Activated CD8-positive, alpha-beta memory T cell treated with anti-CD3 and anti-CD28 coated beads for 36 hours (primary cell): ENCODE measurements at regions not wholly inside any gene's neighbourhood (a gene's known extent, or its start where the extent isn't known, plus 50 kb on each side); places are given as distances from the start of the nearest gene placed in this dataset.
"Not testable (repeated sequence)": the region's sequence is repeated elsewhere in the genome, so short reads cannot be mapped to it uniquely, and the experiment has no call there.

Experiments used
- CTCF ChIA-PET: fragments of 350-600 bp; sonication (Branson Sonifier 250); formaldehyde crosslinking; loops from one replicate; lab custom pipeline; 2021; ENCODE audit warnings: antibody characterized with exemption; lab: Charles Lee
- POLR2A ChIA-PET: fragments of 350-600 bp; sonication (Branson Sonifier 250); formaldehyde crosslinking; loops from one replicate; lab custom pipeline; 2021; ENCODE audit warnings: antibody characterized with exemption; lab: Charles Lee

DNA sequence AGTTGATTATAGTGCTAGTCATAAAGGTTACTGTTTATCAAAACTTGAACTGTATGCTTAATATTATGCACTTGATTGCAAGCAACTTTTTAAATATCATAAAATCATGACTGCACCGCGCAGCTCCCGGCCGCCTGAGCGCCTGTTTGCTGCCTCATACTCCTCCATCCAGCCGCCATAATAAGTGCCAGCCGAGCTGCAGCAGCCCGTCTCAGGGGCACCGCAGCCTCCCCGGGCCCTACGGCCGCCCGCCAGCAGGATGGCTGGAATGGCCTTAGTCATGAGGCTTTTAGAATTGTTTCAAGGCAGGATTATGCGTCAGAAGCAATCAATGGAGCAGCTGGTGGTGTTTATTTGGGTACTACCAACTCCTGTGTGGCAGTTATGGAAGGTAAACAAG is 337.2 kb downstream of the PAX3 start:
- ChIA-PET CTCF (no interaction called here), POLR2A (interaction anchor here (0.7 kb wide), 1 partner anchor 11 kb away, joined by 3 read pairs; no protein-coding TSS in a partner anchor)

DNA sequence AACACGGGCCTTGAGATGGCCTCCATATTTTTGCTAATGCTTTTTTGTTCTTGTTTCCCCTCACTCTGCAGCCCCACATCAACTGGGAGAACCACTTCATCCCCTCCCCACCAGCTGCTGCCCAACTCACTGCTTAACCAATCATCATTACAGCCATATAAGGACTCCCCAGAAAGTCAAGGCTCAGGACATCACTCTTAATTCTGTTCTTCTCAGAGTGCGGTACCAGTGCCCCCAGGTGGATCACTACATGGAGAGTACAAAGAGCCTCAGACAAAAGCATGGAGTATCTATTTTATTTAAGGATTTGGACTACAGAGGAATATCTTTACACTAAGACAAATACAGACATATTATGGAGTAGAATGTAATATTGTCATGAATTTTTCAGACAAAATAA is 340.6 kb downstream of the PAX3 start:
- POLR2A ChIA-PET = no interaction called here
- CTCF ChIA-PET = no interaction called here

DNA sequence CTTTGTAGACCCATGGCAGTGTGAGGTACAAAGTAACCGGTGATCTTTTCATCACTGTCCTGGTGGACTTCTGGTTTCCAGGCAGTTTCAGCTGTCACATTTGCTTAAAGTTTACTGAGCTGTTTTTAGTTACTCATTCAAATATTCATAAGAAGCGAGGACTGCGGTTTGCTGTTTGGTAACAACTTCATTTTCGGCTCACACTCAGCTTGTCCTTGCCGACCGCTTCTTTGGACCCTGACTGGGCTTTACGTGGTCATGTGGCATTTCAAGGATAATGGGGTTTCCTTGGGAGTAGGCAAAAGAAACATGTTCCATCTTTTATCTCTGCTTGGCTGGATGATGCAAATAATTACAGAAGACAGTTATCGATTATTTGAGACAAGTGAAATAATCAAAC is 350.7 kb downstream of the PAX3 start:
- POLR2A ChIA-PET = no interaction called here
- CTCF ChIA-PET = no interaction called here

DNA sequence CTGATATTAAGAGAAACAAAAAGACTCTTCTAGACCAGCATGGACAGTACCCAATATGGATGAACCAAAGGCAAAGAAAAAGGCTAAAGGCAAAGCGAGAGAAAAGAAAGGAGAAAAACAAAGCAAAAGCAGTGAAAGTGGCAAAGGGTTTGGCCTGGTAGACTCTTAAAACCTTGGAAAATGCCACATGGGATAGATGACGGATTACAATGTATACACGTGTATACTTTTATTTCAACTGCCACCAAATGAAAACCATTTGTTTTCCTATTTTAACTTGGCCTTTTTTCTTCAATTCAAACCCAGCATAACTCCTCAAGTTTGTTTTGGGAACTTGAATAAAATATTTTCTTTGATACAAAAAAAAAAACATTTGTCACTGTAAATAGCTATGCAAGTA is 354.3 kb downstream of the PAX3 start:
- POLR2A ChIA-PET, CTCF ChIA-PET: not testable (repeated sequence)

DNA sequence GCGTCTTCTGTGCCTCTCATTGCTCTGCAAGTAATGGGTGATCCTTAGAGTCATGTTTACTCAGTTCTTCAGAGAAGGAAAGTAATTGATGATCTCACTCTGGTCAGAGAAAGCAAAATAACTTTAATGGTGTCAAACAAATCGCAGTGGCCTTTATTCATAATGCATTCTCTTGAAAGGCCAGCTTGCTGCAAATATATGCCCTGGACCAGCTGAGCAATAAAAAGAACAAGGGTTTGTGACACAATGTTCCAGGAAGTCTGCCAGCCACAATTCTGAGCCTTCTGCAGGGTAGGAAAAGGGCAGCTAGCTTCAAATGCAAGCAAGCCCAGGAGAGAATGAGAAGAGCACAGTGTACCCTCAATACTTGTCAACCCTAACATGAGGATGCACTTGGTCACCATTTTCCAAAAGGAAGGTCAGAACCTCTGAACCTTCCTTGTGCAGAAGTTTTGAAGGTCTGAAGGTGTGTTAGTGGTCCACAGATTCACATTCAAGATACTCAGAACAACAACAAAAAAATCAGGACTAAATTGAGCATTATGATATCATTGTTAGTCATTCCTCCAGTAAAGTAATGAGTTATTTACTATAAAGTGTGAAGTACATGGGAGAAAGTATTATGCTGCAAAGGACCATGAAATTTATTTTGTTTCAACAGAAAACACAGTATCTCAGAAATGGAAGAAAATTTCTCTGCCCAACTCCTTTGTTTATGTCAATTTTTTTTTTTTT is 355.6 kb downstream of the PAX3 start:
- POLR2A ChIA-PET = no interaction called here
- CTCF ChIA-PET = interaction anchor here (0.6 kb wide), 1 partner anchor 1256 kb away, joined by 4 read pairs; no protein-coding TSS in a partner anchor

DNA sequence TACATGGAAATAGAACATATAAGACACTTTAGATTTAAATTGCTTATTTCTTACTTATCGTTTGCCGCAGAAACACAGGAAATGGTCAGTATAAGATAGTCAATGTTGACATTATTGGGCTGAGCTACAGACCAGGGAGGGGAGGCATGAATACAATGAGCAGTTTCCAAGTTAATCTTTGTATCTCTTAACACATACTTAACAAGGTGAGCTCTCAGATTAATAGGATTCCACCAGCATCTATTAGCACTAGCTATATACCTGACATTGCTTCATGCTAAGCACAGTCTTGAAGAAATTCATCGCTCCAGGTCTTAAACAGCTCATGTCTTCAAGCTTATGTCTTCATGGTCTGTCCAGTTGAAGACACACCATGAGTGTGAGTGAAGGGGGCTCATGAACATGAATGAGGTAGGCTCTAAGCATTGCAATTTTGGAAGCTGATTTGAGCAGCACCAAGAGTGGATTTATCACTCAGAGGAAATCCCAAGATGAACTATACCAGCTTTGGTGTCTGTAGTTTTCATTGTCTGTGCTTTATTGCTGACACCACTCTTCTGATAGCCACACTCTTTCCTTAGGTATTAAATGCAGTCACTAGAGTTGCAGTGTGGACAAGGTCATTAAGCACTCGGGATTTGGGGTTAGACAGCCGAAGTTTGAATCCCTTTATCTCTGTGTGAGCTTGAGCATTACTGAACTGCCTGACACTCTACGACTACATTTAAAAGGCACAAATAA is 359.3 kb upstream of the EPHA4 start:
- ChIA-PET CTCF (no interaction called here), POLR2A (no interaction called here)

DNA sequence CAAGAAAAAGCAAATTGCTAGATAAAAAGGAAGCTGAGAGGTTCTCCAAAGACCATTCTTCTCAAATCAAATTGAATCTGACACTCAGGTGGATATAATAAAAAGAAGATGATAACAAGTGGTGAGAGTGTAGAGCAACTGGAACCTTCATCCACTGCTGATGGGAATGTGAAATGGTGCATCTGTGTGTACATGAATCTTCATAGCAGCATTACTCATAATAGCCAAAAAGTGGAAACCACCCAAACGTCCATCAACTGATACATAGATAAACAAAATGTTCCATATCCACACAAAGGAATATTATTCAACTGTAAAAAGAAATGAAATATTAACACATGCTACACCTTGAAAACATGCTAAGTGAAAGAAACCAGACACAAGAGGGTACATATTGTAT is 357.2 kb upstream of the EPHA4 start:
- POLR2A ChIA-PET = no interaction called here
- CTCF ChIA-PET = no interaction called here

DNA sequence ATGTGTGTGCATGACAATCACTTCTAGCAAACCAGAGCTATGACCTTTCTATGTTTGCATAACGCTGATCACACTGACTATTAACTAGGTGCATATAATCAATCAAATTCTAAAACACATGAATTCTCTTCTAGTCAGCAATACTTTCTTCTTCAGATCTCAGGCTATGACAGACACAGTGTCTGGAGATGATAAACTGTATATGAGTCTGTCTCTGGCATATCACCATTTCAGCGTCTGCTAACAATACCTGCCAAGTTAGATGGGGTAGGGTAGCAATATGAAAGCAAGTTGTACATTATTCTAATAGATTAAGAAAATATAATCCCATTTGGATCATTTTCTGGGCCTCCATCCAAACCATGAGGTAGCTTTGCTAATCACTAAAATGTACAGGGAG is 354.2 kb upstream of the EPHA4 start:
- ChIA-PET CTCF (no interaction called here), POLR2A (no interaction called here)

DNA sequence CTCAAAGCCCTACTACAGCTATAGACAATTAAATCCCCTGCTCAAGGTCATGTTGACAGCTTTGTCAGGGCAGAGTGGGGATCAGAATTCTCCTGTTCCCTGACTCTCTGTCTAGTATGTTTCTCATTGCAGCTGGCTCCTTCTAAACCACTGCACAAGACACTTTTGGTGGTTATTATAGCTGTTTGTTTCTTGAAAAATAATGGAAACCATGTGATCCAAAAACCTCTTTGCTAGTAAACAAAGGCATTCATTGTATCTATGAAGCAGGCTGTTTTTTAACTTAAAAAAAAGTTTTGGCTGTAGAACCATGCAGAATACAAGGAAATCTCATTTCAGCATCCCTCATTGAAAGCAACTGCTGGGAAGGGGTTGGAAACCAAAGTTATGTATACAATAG is 352.5 kb upstream of the EPHA4 start:
- POLR2A ChIA-PET = no interaction called here
- CTCF ChIA-PET = no interaction called here

DNA sequence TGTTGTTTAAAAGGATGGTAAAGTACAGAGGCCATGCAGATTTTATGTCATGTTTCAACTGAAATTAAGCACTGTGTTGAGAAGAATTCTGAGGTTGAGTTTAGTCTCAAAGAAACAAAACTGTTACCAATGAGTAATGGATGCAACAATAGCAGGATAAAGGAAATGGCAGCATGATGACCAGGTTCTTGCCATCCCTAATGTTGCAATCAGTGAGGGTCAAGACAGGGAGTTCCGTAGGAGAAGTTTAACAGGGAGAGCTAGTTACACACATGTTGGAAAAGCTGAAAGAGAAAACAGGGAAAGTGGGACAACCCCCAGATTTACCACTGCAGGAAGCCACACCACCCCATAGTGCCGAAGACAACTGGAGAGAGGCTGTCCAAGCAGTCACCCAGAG is 343.8 kb upstream of the EPHA4 start:
- CTCF ChIA-PET = no interaction called here

DNA sequence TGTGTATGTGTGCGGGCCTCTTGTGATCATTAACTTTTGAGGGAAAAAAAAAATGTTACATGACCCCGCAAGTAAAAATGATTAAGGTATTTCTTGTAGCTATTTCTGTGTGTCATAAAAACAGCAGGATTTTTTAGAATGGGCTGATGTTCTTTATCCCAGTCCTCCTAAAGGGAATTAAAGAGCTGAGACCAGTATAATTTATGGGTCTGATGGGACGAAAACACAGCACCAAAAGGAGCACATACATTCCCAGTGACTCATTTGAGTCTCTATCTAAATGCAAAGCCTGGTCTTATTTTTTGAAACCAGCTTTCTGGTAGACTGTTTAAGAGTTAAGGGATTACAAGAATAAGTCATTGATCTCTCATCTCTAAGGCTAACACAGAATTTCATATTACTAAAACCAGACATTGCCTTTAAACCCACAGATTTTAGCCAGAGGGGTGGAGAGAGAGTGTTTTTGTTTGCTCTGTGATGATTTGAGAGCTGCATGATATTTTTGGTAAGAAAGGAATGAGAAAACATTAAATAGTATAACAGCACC is 342.3 kb upstream of the EPHA4 start:
- POLR2A ChIA-PET = no interaction called here

More for the DNA sequence above, 343.8 kb upstream of the EPHA4 start:
- POLR2A ChIA-PET = no interaction called here

DNA sequence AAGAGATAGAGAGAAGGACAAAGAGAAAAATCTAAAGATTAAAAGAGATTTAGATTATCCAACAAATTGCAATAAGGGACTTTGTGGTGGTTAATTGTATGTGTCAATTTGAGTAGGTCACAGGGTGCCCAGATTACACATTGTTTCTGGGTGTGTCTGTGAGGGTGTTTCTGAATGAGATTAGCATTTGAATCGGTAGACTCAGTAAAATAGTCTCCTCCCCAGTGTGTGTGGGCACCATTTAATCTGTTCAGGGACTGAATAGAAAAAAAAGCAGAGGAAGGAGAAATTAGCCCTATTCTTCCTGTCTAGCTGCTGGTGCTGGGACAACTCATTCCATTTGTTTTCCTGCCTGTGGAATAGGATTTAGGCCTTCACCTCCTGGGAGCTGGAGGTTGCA is 339.8 kb upstream of the EPHA4 start:
- ChIA-PET CTCF (no interaction called here), POLR2A (no interaction called here)

More for the DNA sequence above, 342.3 kb upstream of the EPHA4 start:
- CTCF ChIA-PET = no interaction called here

DNA sequence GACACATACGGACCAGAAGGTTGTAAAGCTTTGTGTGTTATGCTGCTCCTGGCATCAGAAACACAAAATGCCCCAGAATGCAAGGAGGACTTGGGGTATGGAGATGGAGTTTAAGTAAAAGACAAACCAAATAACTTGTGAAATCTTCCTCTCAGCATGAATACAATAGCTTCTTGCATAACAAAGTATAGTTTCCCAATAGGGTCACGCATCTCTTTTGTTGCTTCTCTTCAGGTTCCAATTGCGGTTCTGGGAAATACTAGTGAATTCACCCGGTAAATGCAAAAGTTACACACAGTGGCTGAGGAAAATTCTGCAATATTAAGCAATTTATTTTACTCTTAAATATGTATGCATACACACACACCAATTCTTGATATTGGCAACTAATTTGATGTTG is 339.2 kb upstream of the EPHA4 start:
- CTCF ChIA-PET = no interaction called here

DNA sequence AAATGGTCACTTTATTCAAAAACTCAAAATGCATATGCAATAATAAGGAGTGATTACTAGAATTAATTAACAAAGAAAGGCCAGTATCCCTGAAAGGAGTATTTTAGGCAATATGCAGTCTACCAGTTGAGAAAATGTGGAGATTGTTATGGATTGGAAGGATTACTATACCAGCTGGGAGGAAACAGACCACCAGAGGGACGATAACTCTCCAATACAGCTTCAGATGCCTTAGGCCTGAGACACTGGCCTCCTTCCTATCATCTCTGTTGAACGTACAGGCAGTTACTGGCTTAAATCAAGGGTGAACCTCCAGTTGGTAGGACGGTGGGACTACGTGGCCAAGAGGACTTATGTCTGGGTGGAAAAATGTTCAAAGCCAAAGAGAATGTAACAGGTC is 336.4 kb upstream of the EPHA4 start:
- CTCF ChIA-PET = no interaction called here
- POLR2A ChIA-PET = no interaction called here

More for the DNA sequence above, 339.2 kb upstream of the EPHA4 start:
- POLR2A ChIA-PET = no interaction called here

DNA sequence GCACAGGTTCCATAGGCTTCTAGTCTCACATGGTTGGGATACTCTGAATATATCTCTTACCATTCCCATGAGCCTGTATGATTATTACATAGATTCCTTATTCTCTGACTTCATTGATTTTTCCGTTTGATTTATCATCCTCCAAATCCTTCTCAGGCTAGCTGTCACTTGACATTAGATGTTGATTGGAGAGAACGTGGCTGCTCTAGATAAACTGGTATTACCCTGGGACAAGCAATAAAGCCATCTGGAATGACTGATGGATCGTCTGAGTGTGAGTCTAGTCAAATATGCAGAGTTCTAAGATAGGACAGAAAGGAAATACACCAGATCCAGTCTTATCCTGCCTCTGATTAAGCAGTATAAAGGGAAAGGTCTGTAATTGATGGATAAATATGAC is 325.6 kb upstream of the EPHA4 start:
- CTCF ChIA-PET = no interaction called here
- POLR2A ChIA-PET = no interaction called here

DNA sequence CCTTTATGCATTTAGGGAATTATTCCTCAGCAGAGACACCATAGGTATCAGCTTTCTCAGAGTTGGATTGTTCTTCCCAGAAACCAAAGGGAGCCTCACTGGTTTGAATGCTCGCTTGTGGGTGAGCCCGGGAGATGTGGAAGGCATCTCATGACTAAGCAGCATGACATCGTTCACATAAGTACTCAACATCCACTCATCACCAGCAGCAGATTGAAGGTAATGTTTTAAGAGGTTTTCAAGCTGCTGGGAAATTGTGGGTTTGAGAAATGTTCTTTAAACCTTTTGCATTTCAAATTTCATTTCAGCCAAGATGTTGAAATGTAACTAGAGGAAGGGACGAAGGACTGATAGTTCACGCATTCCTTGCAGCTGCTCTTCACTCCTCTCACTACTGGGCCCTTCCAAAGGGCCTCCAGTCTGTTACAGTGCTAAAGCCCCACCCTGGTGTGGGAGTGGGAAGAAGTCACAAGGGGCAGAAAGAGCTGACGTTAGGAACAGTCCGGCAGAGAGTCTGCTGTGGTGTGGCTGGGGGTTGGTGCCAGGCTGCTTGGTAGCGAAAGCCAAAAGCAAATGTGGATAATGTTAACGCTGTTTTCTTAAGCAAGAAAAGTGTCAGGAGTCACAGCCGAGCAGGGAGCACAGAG is 324.5 kb upstream of the EPHA4 start:
- ChIA-PET CTCF (no interaction called here), POLR2A (no interaction called here)

DNA sequence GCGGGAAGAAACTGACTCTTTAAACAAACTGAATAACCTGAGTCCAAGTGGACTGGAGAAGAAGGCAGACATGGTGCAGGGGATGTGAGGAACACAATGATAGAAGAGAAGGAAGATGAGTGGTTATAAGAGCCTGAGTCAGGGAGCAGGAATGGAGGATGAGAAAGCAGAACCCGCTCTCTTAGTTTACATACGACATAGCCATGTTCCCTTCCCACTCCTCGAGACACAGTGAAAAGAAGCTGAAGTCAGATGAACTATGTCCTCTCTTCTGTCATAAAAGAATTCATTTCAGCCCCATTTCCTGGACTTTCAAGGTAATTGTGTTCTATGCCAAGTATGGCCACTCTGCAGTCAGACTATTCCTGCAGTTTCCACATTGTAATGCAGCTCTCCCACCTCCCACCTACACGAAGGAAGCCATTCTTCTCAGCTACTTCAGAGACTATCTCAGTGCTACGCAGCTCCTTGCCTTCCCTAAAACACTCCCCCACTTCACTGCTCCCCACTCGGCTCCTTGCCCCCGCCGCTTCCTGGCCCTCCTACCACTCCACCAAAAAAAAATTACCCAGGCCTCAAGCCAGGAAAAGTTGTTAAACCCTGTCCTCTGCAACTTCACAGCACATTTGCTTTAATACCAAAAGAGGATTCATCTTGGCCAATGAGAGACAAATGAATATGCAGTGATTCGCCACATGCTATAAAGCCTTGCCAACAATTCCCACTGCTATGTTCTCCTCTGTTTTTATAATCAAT is 323.4 kb upstream of the EPHA4 start:
- CTCF ChIA-PET = no interaction called here
- POLR2A ChIA-PET = no interaction called here

DNA sequence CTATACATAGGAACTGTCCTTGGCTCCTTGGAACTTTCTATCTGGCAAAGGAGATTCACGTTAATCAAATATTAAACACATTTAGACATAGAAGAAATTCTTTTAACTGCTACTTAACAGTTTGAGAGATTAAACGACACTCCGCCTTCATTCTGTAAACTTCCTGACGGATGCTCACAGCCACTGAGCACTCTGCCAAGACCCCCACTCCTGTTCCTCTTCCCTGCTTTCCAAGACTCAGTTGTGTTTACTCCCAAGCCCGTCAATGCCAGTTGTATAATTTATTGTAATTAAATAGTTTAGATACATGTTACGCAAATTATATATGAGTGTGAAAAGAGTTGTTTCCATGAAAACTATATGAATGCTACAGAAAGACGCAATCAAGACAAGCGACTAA is 321.4 kb upstream of the EPHA4 start:
- POLR2A ChIA-PET = no interaction called here
- CTCF ChIA-PET = no interaction called here

DNA sequence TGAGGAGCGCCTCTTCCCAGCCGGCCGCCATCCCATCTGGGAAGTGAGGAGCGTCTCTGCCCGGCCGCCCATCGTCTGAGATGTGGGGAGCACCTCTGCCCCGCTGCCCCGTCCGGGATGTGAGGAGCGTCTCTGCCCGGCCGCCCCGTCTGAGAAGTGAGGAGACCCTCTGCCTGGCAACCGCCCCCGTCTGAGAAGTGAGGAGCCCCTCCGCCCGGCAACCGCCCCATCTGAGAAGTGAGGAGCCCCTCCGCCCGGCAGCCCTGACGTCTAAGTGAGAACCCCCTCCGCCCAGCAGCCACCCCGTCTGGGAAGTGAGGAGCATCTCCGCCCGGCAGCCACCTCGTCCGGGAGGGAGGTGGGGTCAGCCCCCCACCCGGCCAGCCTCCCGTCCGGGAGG is 319.9 kb upstream of the EPHA4 start:
- POLR2A ChIA-PET = not testable (repeated sequence)

DNA sequence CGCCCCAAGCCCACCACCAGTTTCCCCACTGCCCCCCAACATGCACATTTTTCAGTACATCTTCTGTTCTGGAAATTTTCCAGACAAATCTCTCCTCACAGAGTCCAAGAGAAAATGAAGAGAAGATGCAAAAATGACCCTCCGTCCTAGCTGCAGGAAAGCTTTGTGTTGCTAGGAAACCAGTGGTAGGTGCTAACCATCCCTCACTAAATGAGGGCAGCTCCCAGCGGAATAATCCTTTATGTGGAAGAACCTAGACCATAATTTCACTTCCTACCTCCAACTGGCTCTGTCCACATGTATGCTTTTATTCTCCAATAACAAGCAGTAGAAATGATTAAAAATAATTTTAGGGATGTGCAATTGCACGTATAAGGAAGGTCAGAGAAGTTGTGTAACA is 311.9 kb upstream of the EPHA4 start:
- CTCF ChIA-PET = no interaction called here

More for the DNA sequence above, 319.9 kb upstream of the EPHA4 start:
- CTCF ChIA-PET = not testable (repeated sequence)

More for the DNA sequence above, 311.9 kb upstream of the EPHA4 start:
- POLR2A ChIA-PET = no interaction called here
